Right lobe of liver (tissue), 6 donors: ENCODE measurements at regions not wholly inside any gene's neighbourhood (a gene's known extent, or its start where the extent isn't known, plus 50 kb on each side); places are given as distances from the start of the nearest gene placed in this dataset.

Experiments used
- ATAC-seq, 4 donors: fragments of 200-7000 bp; cut with Tn5 transposase; one replicate each; pipeline ENCODE4 v1.9.1; 2020; ENCODE audit warnings: mild to moderate bottlenecking in 4 of 4, moderate library complexity in 4 of 4
- DNase-seq, 3 donors: peaks; one replicate each; pipeline ENCODE4 v3.0.0-alpha.2; 2020
- H3K27ac ChIP-seq, 3 donors: fragments of 200-600 bp; one replicate each; pipeline ENCODE4 v1.8.0; 2022
- H3K27me3 ChIP-seq, 2 donors: fragments of 200-600 bp; one replicate each; pipeline ENCODE4 v1.8.0; 2022
- H3K36me3 ChIP-seq, 4 donors: fragments of 200-600 bp; sonication (generic) in 1 of 4; one replicate each; pipeline versions ENCODE4 v1.5.1 to v1.8.0; 2017 to 2022; ENCODE audit warnings: control low read depth in 1 of 4
- H3K4me1 ChIP-seq, 4 donors: fragments of 200-600 bp; sonication (generic) in 1 of 4; one replicate each; pipeline versions ENCODE4 v1.5.1 to v1.8.0; 2017 to 2022; ENCODE audit warnings: control low read depth in 1 of 4
- H3K4me3 ChIP-seq, 3 donors: fragments of 200-600 bp; one replicate each; pipeline ENCODE4 v1.8.0; 2022
- H3K9me3 ChIP-seq, 4 donors: fragments of 200-600 bp; sonication (generic) in 1 of 4; one replicate each; pipeline versions ENCODE4 v1.5.1 to v1.8.0; 2017 to 2022; ENCODE audit warnings: control low read depth in 1 of 4
- CTCF ChIP-seq, 4 donors: fragments of 200-600 bp in 3 of 4; fragments of 450-650 bp in 1 of 4; IDR thresholded peaks; one replicate each; pipeline versions ENCODE4 v1.5.1 to v1.8.0; 2016 to 2022; ENCODE audit warnings: antibody characterized with exemption in 4 of 4, mild to moderate bottlenecking in 2 of 4
- POLR2A ChIP-seq: fragments of 450-650 bp; IDR thresholded peaks from one replicate; pipeline ENCODE4 v1.6.1; 2017; ENCODE audit warnings: antibody characterized with exemption, mild to moderate bottlenecking
- WGBS: methylation state at CpG from one replicate; pipeline ENCODE4 v1.1.6; 2018; ENCODE audit warnings: low coverage, low lambda C conversion rate; ENCODE audit not compliant: insufficient coverage; ENCODE audit errors: missing lambda C conversion rate; 5-methylcytosine and 5-hydroxymethylcytosine counted together
- intact Hi-C, 2 donors: fragments of 100-400 bp; cut with DNase I; formaldehyde crosslinking; loops; one replicate each; pipeline versions ENCODE4 v1.11.2 to v1.14.1; 2022
- donor health status: DM: no; HTN: yes; CAD: no.
- donor health status: DM: no; HTN: no; CAD: no.
- donor health status: DM: no; HTN: no; CAD: no.
- donor health status: DM: no; HTN: yes; CAD: no.
- donor health status: DM: no; HTN: yes; CAD: no.

GRCh38 chr5:143652108-143652700 lies 159.8 kb upstream of the HMHB1 start:
- Histone ChIP-seq H3K36me3 (no peaks in the 10 kb centered on the region), H3K9me3 (no peaks in the 10 kb centered on the region), H3K27me3 (no peaks in the 10 kb centered on the region), H3K4me3 (no peak overlapping the region), H3K27ac (no peak overlapping the region), H3K4me1 (no peaks in the 10 kb centered on the region)
- DNase-seq: no peak
- peak in 1 of 4 donors; percentile 31 for ATAC-seq
- intact Hi-C loops: no loop called here
- TF ChIP-seq CTCF (IDR thresholded peaks at IDR 0.05): no peak
- no peak for TF ChIP-seq POLR2A
- 82% methylated on average over 2 of the region's 3 CpGs for WGBS

- no peak overlapping the region for H3K27ac ChIP-seq
- no peaks in the 10 kb centered on the region for H3K36me3 ChIP-seq
- ATAC-seq: no peak
- no peaks in the 10 kb centered on the region for H3K27me3 ChIP-seq
- DNase-seq: no peak
- no peaks in the 10 kb centered on the region for H3K4me1 ChIP-seq
- WGBS: 62% methylated on average over 3 of the region's 5 CpGs
- no peaks in the 10 kb centered on the region for H3K9me3 ChIP-seq
- TF ChIP-seq CTCF (IDR thresholded peaks at IDR 0.05): no peak
- TF ChIP-seq POLR2A: no peak
- intact Hi-C loops: no loop called here
- no peak overlapping the region for H3K4me3 ChIP-seq
These were observed 161.9 kb upstream of the HMHB1 start for GRCh38 chr5:143649937-143650621.

GRCh38 chr5:143648696-143649095 lies 163.3 kb upstream of the HMHB1 start:
- intact Hi-C loops: no loop called here
- Histone ChIP-seq H3K27ac (no peak overlapping the region), H3K9me3 (no peaks in the 10 kb centered on the region), H3K4me3 (no peak overlapping the region), H3K36me3 (no peaks in the 10 kb centered on the region), H3K27me3 (no peaks in the 10 kb centered on the region), H3K4me1 (no peaks in the 10 kb centered on the region)
- 100% methylated on average over 2 of the region's 2 CpGs for WGBS
- DNase-seq (no peak), ATAC-seq (peak in 2 of 4 donors; percentile 38 to 50)
- TF ChIP-seq POLR2A (no peak), CTCF (IDR thresholded peaks at IDR 0.05) (peak in 2 of 4 donors; percentile 10 to 32)

GRCh38 chr5:143646961-143647360 lies 165.0 kb upstream of the HMHB1 start:
- H3K27ac ChIP-seq: no peak overlapping the region
- DNase-seq: no peak
- no peaks in the 10 kb centered on the region for H3K4me1 ChIP-seq
- H3K36me3 ChIP-seq: no peaks in the 10 kb centered on the region
- intact Hi-C loops: no loop called here
- no peak for ATAC-seq
- H3K27me3 ChIP-seq: no peaks in the 10 kb centered on the region
- H3K4me3 ChIP-seq: no peak overlapping the region
- no peak for TF ChIP-seq CTCF (IDR thresholded peaks at IDR 0.05)
- TF ChIP-seq POLR2A: no peak
- H3K9me3 ChIP-seq: no peaks in the 10 kb centered on the region
- WGBS: 90% methylated on average over 8 of the region's 14 CpGs
